ENCODE measurements at regions not wholly inside any gene's neighbourhood (a gene's known extent, or its start where the extent isn't known, plus 50 kb on each side); places are given as distances from the start of the nearest gene placed in this dataset.

DNA sequence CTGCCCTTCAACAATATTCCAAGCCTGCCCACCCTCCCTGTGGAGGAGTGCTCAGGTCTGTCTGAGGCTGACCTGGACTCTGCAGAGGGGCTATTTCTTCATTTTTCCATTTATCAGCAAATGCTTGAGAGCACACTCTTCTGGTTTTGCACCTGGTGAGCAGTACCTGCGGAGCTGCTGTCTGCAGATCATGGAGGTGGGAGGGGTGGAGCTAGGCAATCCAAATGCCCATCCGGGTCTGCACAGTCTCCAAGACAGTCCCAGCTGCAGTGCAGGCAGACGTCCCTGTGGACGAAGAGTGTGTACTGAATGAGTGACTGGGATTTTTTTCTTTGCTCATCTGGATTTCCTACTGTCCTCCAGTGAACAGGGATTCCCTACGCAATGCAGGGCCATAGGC lies 239.8 kb downstream of the IRX2 start:
- H3K4me3 ChIP-seq (ENCODE audit: low read depth, low read length): no peak overlapping the region
- TF ChIP-seq, protein P1, sequence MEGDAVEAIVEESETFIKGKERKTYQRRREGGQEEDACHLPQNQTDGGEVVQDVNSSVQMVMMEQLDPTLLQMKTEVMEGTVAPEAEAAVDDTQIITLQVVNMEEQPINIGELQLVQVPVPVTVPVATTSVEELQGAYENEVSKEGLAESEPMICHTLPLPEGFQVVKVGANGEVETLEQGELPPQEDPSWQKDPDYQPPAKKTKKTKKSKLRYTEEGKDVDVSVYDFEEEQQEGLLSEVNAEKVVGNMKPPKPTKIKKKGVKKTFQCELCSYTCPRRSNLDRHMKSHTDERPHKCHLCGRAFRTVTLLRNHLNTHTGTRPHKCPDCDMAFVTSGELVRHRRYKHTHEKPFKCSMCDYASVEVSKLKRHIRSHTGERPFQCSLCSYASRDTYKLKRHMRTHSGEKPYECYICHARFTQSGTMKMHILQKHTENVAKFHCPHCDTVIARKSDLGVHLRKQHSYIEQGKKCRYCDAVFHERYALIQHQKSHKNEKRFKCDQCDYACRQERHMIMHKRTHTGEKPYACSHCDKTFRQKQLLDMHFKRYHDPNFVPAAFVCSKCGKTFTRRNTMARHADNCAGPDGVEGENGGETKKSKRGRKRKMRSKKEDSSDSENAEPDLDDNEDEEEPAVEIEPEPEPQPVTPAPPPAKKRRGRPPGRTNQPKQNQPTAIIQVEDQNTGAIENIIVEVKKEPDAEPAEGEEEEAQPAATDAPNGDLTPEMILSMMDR (IDR thresholded peaks at IDR 0.05; ENCODE audit: insufficient read depth, low read length, missing control alignments): no peak
- CTCF ChIA-PET: no interaction called here
- DNase-seq (ENCODE audit: low read depth, low spot score): no peak
- POLR2A ChIA-PET: no interaction called here

DNA sequence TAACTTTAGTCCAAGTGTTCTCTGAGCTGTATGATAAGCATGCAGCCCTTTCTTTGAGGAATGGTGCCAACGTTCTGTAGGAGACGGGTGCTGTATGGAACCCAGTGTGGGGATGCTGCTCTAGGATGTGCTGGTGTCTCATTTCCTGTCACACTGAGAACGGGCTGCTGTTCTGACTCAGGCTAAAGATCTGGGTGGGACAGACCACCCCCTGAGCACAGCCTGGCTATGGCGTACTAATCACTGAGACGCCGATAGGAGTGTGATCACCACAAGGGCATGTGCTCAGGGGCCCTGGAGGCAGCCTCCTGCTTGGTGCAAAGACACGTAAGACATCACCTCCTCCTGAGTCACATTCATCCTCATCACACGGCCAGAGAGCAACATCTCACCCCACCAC lies 240.4 kb downstream of the IRX2 start:
- TF ChIP-seq, protein P1 (IDR thresholded peaks at IDR 0.05; ENCODE audit: insufficient read depth, low read length, missing control alignments): no peak
- ChIA-PET CTCF (no interaction called here), POLR2A (no interaction called here)
- no peak overlapping the region for H3K4me3 ChIP-seq (ENCODE audit: low read depth, low read length)
- DNase-seq (ENCODE audit: low read depth, low spot score): no peak

DNA sequence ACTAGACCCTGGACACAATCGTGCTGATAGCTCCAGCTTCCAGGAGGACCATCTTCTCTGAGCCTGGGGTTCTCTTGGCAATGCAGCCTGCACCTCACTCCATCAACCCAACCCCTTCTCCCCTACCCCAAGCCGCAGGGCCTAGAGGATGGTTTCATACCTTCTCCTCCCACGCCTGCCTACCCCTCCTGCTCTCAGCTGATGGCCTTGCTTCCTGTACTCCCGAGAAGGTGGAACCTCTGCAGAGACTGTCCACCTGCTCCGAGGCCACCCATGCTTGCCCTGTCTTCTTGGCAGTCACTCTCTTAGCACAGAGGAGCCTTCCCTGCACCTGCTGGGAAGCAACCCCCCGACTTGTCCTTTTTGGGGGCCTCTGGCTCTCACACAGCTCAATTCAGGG lies 241.9 kb downstream of the IRX2 start:
- ChIA-PET POLR2A (no interaction called here), CTCF (no interaction called here)
- DNase-seq (ENCODE audit: low read depth, low spot score): no peak
- no peak overlapping the region for H3K4me3 ChIP-seq (ENCODE audit: low read depth, low read length)
- TF ChIP-seq, protein P1 (IDR thresholded peaks at IDR 0.05; ENCODE audit: insufficient read depth, low read length, missing control alignments): no peak

DNA sequence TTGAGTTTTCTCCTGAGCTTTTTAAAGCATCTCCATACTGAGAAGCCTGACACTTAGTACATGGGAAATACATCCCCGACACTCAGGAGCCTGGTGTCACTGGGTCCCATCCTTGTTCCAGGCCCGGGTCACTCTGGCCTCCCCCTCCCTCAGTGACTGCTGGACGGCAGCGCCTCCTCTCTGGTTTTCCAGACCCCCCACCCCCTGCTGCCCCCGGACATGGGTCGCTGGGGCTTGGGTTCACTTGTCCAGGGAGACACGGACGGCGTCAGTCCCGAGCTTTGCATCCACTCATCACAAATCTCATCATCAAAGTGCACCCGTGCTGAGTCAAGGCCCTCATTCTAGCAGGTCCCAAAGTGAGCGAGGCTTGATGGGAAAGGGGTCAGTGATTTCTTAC lies 243.0 kb downstream of the IRX2 start:
- CTCF ChIA-PET: no interaction called here
- H3K4me3 ChIP-seq (ENCODE audit: low read depth, low read length): no peak overlapping the region
- POLR2A ChIA-PET: no interaction called here
- TF ChIP-seq, protein P1 (IDR thresholded peaks at IDR 0.05; ENCODE audit: insufficient read depth, low read length, missing control alignments): no peak
- DNase-seq (ENCODE audit: low read depth, low spot score): no peak

DNA sequence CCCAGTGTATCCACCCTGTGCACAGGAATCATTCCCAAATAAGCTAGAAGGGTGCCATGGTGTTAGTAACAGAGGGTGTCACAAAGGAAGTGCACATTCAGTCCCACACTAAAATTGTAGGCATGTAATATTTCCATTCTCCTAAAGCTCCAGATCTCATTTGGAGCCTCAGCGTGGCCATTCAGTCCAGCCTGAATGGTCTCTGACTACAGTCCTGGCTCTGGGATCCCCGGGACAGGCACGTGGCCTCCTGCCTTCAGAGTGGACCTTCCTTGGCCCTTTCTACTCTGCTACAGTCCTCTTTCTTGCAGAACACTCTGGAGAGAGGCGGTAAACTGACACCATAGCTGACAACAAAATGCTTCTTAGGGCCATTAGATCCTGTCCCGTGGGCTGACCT lies 243.9 kb downstream of the IRX2 start:
- no peak overlapping the region for H3K4me3 ChIP-seq (ENCODE audit: low read depth, low read length)
- ChIA-PET POLR2A (no interaction called here), CTCF (no interaction called here)
- no peak for DNase-seq (ENCODE audit: low read depth, low spot score)
- TF ChIP-seq, protein P1 (IDR thresholded peaks at IDR 0.05; ENCODE audit: insufficient read depth, low read length, missing control alignments): no peak

DNA sequence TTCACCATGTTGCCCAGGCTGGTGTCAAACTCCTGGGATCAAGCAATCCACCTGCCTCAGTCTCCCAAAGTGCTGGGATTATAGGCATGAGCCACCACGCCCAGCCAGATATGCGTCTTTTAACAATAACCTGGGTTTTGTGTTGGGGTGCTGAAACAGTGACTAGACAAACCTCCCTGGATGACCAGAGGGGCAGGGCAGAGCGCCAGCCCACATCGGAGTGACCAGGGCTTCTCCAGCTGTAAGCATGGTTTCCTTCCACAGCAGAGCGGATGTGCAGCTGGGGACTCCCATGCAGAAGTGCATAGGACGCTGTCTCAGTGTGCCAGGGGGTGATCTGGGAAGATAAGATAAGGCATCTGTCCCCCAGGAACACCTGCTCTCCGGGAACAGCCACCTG lies 244.9 kb downstream of the IRX2 start:
- CTCF ChIA-PET: no interaction called here
- no peak for DNase-seq (ENCODE audit: low read depth, low spot score)
- no peak overlapping the region for H3K4me3 ChIP-seq (ENCODE audit: low read depth, low read length)
- TF ChIP-seq, protein P1 (IDR thresholded peaks at IDR 0.05; ENCODE audit: insufficient read depth, low read length, missing control alignments): no peak
- POLR2A ChIA-PET: no interaction called here
